ENCODE measurements at regions not wholly inside any gene's neighbourhood (a gene's known extent, or its start where the extent isn't known, plus 50 kb on each side); places are given as distances from the start of the nearest gene placed in this dataset.
A peak's percentile ranks its signal among the peaks of the same experiment; 100 is the strongest.
"Not testable (repeated sequence)": the region's sequence is repeated elsewhere in the genome, so short reads cannot be mapped to it uniquely, and the experiment has no call there.

DNA sequence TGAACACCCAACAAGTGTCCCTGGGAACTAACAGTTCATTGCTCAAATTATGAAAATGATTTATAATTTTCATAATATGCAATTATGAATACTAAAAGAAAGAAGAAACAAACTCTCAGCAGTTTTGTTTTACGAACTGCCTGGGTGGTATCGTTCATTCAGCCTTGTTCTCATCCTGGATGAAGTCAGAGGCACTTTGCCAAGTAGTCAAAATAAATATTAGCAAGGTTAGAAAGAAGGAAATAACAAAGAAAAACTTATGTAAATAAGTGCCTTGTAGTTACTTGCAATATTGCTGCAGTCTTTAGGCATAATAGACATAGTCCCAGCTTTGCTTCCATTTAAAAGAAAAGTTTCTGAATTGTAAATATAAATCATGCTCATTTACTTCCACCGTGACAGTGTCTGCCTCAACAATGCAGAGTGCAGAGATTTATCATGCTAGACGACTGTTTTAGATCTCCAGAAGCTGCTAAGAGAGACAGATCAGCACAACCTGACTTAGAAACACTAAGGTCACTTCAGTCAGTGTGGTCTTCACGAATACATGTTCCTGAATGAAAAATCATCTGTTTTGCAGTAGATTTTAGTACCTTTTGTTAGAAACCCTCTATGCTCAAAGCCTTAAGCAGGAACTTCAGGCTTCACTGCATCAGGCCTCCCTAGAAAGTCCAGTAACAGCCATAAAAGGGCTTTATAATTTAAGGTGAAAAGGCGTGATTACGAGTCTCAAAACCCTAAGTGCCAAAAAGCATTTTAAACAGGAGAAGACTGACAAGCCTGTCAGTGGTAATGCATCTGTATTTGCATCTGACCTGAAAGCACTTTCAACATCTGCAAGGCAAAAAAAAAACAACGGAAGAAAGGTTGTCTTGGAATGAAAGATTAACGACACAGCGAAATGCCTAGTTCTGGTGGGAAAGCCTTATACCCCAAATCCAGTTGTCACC, 92.1 kb downstream of the TMEM167A start:
- no peak for ATAC-seq
- peaks cover 1% of the 10 kb centered on the region for H3K4me1 Mint-ChIP-seq (ENCODE audit: low read depth)
- CTCF ChIA-PET: no interaction called here

DNA sequence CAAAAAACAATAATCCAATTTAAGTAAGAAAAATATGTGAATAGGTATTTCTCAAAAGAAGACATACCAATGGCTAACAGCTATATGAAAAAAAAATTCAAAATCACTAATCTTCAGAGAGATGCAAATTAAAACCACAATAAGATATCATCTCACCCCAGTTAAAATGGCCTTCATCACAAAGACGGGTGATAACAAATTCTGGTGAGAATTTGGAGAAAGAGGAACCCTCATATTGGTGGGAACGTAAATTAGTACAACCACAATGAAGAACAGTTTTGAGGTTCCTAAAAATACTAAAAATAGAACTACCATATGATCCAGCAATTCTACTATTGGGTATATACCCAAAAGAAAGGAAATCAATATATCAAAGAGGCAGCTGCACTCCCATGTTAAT, 94.3 kb downstream of the TMEM167A start:
- H3K36me3 Mint-ChIP-seq (ENCODE audit: low read depth): peaks cover under 1% of the 10 kb centered on the region
- no peak overlapping the region for H3K27ac Mint-ChIP-seq
- ATAC-seq (no peak), DNase-seq (no peak)
- H3K4me1 Mint-ChIP-seq (ENCODE audit: low read depth): peaks cover 1% of the 10 kb centered on the region
- H3K27me3 Mint-ChIP-seq: no peaks in the 10 kb centered on the region
- peaks cover under 1% of the 10 kb centered on the region for H3K9me3 Mint-ChIP-seq
- intact Hi-C loops (cut with micrococcal nuclease): no loop called here
- H3K4me3 Mint-ChIP-seq: no peak overlapping the region
- CTCF ChIA-PET: no interaction called here
- TF ChIP-seq, protein P1, sequence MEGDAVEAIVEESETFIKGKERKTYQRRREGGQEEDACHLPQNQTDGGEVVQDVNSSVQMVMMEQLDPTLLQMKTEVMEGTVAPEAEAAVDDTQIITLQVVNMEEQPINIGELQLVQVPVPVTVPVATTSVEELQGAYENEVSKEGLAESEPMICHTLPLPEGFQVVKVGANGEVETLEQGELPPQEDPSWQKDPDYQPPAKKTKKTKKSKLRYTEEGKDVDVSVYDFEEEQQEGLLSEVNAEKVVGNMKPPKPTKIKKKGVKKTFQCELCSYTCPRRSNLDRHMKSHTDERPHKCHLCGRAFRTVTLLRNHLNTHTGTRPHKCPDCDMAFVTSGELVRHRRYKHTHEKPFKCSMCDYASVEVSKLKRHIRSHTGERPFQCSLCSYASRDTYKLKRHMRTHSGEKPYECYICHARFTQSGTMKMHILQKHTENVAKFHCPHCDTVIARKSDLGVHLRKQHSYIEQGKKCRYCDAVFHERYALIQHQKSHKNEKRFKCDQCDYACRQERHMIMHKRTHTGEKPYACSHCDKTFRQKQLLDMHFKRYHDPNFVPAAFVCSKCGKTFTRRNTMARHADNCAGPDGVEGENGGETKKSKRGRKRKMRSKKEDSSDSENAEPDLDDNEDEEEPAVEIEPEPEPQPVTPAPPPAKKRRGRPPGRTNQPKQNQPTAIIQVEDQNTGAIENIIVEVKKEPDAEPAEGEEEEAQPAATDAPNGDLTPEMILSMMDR (IDR thresholded peaks at IDR 0.05): no peak
- POLR2A ChIA-PET: no interaction called here

More for the DNA sequence above, 92.1 kb downstream of the TMEM167A start:
- intact Hi-C loops (cut with micrococcal nuclease): no loop called here
- TF ChIP-seq, protein P1 (IDR thresholded peaks at IDR 0.05): no peak
- H3K4me3 Mint-ChIP-seq: no peak overlapping the region
- POLR2A ChIA-PET: no interaction called here
- H3K27ac Mint-ChIP-seq: no peak overlapping the region
- no peaks in the 10 kb centered on the region for H3K36me3 Mint-ChIP-seq (ENCODE audit: low read depth)
- H3K9me3 Mint-ChIP-seq: no peaks in the 10 kb centered on the region
- H3K27me3 Mint-ChIP-seq: no peaks in the 10 kb centered on the region
- DNase-seq: no peak

GRCh38 chr5:82976887-82977286, 100.3 kb downstream of the TMEM167A start:
- H3K27me3 Mint-ChIP-seq, POLR2A ChIA-PET: not testable (repeated sequence)

GRCh38 chr5:82975812-82976211, 101.4 kb downstream of the TMEM167A start:
- no peaks in the 10 kb centered on the region for H3K27me3 Mint-ChIP-seq
- no peaks in the 10 kb centered on the region for H3K4me1 Mint-ChIP-seq (ENCODE audit: low read depth)
- H3K27ac Mint-ChIP-seq: no peak overlapping the region
- ChIA-PET CTCF (no interaction called here), POLR2A (no interaction called here)
- DNase-seq (no peak), ATAC-seq (no peak)
- intact Hi-C loops (cut with micrococcal nuclease): no loop called here
- H3K4me3 Mint-ChIP-seq: no peak overlapping the region
- H3K9me3 Mint-ChIP-seq: peaks cover 19% of the 10 kb centered on the region
- TF ChIP-seq, protein P1 (IDR thresholded peaks at IDR 0.05): no peak
- peaks cover 9% of the 10 kb centered on the region for H3K36me3 Mint-ChIP-seq (ENCODE audit: low read depth)

More at GRCh38 chr5:82976887-82977286, 100.3 kb downstream of the TMEM167A start:
- H3K36me3 Mint-ChIP-seq (ENCODE audit: low read depth); ATAC-seq; DNase-seq; intact Hi-C loops (cut with micrococcal nuclease); CTCF ChIA-PET; H3K4me1 Mint-ChIP-seq (ENCODE audit: low read depth); H3K4me3 Mint-ChIP-seq; H3K27ac Mint-ChIP-seq: not testable (repeated sequence)
- peaks cover 19% of the 10 kb centered on the region for H3K9me3 Mint-ChIP-seq

DNA sequence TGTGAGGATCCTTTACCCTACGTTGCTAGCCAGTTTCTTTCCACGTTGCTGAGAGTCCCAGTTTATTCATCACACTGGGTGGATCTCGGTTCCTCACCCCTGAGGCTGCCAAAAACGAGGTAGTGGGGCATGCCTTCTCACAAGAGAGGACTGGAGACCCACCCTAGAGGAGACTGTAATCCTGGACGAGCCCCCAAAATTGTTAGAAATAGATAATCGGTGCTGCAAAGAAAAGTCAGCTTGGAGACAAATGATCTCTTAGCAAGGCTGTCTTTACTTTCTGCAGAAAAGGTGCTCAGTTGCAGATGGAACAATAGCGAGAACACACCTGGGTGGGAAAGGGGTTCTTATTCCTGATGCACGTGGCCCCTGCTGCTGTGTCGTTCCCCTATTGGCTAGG, 101.8 kb downstream of the TMEM167A start:
- Mint-ChIP-seq H3K27me3 (no peaks in the 10 kb centered on the region), H3K4me3 (no peak overlapping the region), H3K36me3 (ENCODE audit: low read depth) (peaks cover 9% of the 10 kb centered on the region), H3K9me3 (peaks cover 19% of the 10 kb centered on the region), H3K4me1 (ENCODE audit: low read depth) (no peaks in the 10 kb centered on the region), H3K27ac (no peak overlapping the region)
- peak; percentile 14 for DNase-seq
- TF ChIP-seq, protein P1 (IDR thresholded peaks at IDR 0.05): no peak
- CTCF ChIA-PET: no interaction called here
- ATAC-seq: no peak
- POLR2A ChIA-PET: no interaction called here
- intact Hi-C loops (cut with micrococcal nuclease): no loop called here

DNA sequence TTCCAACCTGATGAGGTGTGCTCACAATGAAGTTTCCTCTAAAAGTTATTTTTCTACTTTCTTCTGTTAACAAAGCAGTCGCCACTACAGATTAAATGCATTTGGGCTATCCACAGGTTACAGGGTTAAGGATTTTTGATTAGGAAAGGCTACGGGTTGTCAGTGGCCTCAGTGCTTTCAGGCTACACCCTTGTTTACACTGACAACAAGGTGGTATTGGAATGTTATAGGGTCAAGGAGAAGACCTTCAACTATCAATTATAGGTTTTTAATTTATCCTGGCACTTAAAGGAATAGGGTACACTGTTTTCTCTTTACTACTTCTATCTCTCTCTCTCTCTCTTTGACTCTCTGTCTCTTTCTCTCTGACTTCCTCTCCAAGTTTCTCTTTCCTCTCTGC, 102.8 kb downstream of the TMEM167A start:
- ATAC-seq; CTCF ChIA-PET; H3K27ac Mint-ChIP-seq; intact Hi-C loops (cut with micrococcal nuclease); H3K27me3 Mint-ChIP-seq; H3K4me1 Mint-ChIP-seq (ENCODE audit: low read depth); DNase-seq; POLR2A ChIA-PET; H3K36me3 Mint-ChIP-seq (ENCODE audit: low read depth); H3K4me3 Mint-ChIP-seq: not testable (repeated sequence)
- H3K9me3 Mint-ChIP-seq: peaks cover 19% of the 10 kb centered on the region
